ENCODE measurements at regions not wholly inside any gene's neighbourhood (a gene's known extent, or its start where the extent isn't known, plus 50 kb on each side); places are given as distances from the start of the nearest gene placed in this dataset.
A peak's percentile ranks its signal among the peaks of the same experiment; 100 is the strongest.

DNA sequence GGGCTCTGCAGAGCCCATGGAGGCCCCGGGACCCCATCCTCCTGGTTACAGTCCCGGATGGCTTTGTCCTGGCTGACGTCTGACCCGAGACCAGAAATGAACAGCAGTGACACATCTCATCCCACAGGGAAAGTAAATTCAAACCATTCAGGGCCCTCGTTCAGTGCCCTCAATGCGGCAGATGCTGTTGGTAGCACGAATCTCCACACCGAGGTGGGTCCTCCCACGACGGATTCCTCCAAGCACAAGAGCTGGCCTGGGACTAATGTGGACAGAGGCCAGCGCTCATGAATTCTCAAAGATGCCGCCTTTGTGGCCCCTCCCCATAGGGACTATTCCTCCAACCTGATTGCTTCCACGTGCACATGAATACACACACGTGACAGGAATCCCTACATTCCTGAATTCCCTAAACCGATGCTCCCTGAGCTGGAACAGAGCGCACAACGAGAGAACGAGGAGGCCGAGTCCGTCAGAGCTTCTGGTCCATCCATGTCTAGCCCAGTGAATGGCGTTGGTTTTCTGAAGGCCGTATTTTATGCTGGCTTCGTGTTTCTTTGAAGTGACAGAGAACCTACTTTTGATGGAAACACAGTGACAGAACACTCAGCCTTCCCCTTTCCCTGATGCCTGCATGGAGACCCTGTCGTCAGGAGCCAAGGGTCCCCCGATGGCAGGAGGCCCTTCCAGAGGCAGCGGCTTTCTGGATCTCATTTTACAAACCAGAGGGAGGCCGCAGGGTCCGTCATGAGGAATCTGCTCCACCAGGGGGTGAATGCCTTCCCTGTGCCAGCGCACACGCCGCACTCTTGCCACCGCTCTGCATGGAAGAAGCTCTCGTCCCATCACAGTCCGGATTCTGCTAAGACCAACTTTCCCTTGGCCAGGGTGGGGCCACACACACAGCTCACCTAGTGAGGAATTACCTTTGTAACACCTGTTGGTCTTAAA lies 64.3 kb upstream of the SNTG2 start:
- Mint-ChIP-seq H3K4me3 (no peak overlapping the region; a peak in 1 of 5 replicates), H3K9me3 (peaks cover 0 to 3% of the 10 kb centered on the region in 2 experiments; a peak in 1 of 5 replicates), H3K27ac (peak overlapping the region in 1 of 3 experiments; percentile 8; a peak in 1 of 7 replicates), H3K4me1 (peaks cover 50 to 51% of the 10 kb centered on the region in 2 experiments), H3K27me3 (ENCODE audit: low read depth) (peaks cover 47% of the 10 kb centered on the region), H3K36me3 (ENCODE audit: insufficient read depth in 1 of 3, low read depth in 3 of 3) (peaks cover 0 to 3% (median 0%) of the 10 kb centered on the region in 3 experiments; a peak in 1 of 7 replicates)
- Histone ChIP-seq H4K8ac (replicated peaks; ENCODE audit: insufficient read length, low read depth, low read length) (no peak overlapping the region), H3K23ac (ENCODE audit: insufficient read length, low read depth, low read length) (no peak overlapping the region), H2BK15ac (ENCODE audit: low read depth, low read length) (no peak overlapping the region), H3K4me2 (ENCODE audit: insufficient read depth, insufficient read length, low read length) (no peak overlapping the region), H3K27me3 (ENCODE audit: insufficient read depth, low read length) (0 out of 2 replicates have a peak, but pooled peaks cover 2% of the 10 kb centered on the region), H3K18ac (ENCODE audit: insufficient read length, low read depth, low read length) (no peak overlapping the region), H3K9me3 (ENCODE audit: control insufficient read depth, low read depth, low read length) (no peaks in the 10 kb centered on the region), H4K20me1 (ENCODE audit: control insufficient read depth, insufficient read depth, insufficient read length) (no peaks in the 10 kb centered on the region), H4K91ac (ENCODE audit: insufficient read length, low read depth, low read length) (no peak overlapping the region), H3K27ac (ENCODE audit: insufficient read length, low read depth, low read length) (no peak overlapping the region), H2BK120ac (ENCODE audit: low read depth, low read length, poor library complexity, severe bottlenecking) (no peak overlapping the region), H2AFZ (ENCODE audit: low read length) (no peak overlapping the region), H3K56ac (ENCODE audit: insufficient read length, low read depth, low read length) (no peak overlapping the region), H3K9ac (ENCODE audit: extremely low read depth, insufficient read length, low read length) (no peak overlapping the region), H2BK12ac (ENCODE audit: insufficient read length, low read depth, low read length) (no peak overlapping the region), H3K79me1 (ENCODE audit: insufficient read depth, low read depth, low read length, poor library complexity, severe bottlenecking) (no peaks in the 10 kb centered on the region), H2AK5ac (ENCODE audit: insufficient read length, low read length) (no peak overlapping the region), H3K79me2 (ENCODE audit: insufficient read depth, low read length) (no peaks in the 10 kb centered on the region), H3K14ac (ENCODE audit: insufficient read depth, low read length) (no peak overlapping the region), H3K4ac (ENCODE audit: low read depth, low read length) (no peak overlapping the region), H3K4me1 (ENCODE audit: insufficient read depth, low read length) (peaks cover 8% of the 10 kb centered on the region), H2BK5ac (ENCODE audit: insufficient read length, low read length) (no peak overlapping the region), H4K5ac (ENCODE audit: insufficient read length, low read depth, low read length) (no peak overlapping the region), H3T11ph (ENCODE audit: low read length) (no peak overlapping the region), H2BK20ac (ENCODE audit: low read depth, low read length, poor library complexity, severe bottlenecking) (no peak overlapping the region), H3K23me2 (ENCODE audit: insufficient read length, low read depth, low read length, poor library complexity, severe bottlenecking) (no peaks in the 10 kb centered on the region)
- DNase-seq, result peak; percentile 28
- TF ChIP-seq, protein P1, sequence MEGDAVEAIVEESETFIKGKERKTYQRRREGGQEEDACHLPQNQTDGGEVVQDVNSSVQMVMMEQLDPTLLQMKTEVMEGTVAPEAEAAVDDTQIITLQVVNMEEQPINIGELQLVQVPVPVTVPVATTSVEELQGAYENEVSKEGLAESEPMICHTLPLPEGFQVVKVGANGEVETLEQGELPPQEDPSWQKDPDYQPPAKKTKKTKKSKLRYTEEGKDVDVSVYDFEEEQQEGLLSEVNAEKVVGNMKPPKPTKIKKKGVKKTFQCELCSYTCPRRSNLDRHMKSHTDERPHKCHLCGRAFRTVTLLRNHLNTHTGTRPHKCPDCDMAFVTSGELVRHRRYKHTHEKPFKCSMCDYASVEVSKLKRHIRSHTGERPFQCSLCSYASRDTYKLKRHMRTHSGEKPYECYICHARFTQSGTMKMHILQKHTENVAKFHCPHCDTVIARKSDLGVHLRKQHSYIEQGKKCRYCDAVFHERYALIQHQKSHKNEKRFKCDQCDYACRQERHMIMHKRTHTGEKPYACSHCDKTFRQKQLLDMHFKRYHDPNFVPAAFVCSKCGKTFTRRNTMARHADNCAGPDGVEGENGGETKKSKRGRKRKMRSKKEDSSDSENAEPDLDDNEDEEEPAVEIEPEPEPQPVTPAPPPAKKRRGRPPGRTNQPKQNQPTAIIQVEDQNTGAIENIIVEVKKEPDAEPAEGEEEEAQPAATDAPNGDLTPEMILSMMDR (conservative IDR thresholded peaks at IDR 0.05), result no peak; the same call in 2 of the 3 replicates
- WGBS (ENCODE audit: extremely low coverage, insufficient read length, low lambda C conversion rate), result no CpG with 5 or more reads among the region's 34 CpGs

All from H9 (cell line).